ENCODE measurements at regions not wholly inside any gene's neighbourhood (a gene's known extent, or its start where the extent isn't known, plus 50 kb on each side); places are given as distances from the start of the nearest gene placed in this dataset.
A peak's percentile ranks its signal among the peaks of the same experiment; 100 is the strongest.

DNA sequence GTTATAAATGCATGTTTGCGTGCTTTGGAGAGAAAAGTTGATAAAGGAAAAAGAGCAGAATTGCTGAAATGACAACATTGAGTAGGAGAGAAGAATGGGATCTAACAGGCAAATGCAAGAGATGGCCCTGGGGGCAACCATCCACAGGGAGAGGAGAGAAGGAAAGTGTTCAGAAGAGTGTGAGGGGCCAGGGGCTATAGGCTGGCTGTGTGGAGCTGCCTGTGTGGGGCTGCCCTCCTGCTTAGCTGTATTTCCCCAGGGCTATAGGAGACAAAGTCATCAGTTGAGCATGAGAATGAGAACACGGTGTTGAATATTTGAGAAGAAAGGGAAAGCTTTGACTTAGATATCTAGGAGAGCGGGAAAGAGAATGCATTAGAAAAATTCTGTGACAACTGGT, 572.0 kb downstream of the SOX11 start:
- H3K27ac ChIP-seq: no peak overlapping the region
- no peaks in the 10 kb centered on the region for H3K27me3 ChIP-seq
- H3K4me1 ChIP-seq: no peaks in the 10 kb centered on the region
- H3K4me3 ChIP-seq: no peak overlapping the region
- no peaks in the 10 kb centered on the region for H3K36me3 ChIP-seq
- peaks cover 17% of the 10 kb centered on the region for H3K9me3 ChIP-seq
- no peak overlapping the region for H3K4me2 ChIP-seq
- TF ChIP-seq Cebpa-rat (IDR thresholded peaks at IDR 0.05): no peak
- H4K20me1 ChIP-seq: no peaks in the 10 kb centered on the region
- no peak overlapping the region for H3K9ac ChIP-seq

DNA sequence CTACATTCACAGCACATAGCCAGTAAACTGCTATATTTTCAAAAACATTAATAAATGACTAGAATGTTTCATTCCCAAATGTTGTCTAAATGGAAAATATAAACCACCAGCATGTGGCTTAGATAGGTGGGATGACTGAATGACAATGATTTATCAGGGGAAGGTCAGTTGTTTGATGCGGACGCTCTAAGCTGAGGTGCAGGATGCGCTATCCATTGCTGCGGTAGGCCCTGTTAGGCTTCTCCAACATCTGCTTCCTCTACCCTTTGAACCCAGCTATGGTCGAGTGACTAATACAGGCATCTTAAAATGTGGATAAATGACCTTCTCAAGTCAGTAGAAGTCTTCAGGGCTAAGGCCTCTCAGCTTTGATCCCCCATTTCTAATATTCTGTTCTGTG, 584.2 kb downstream of the CMPK2 start:
- Histone ChIP-seq H3K4me2 (no peak overlapping the region), H3K36me3 (no peaks in the 10 kb centered on the region), H3K4me3 (no peak overlapping the region), H3K27ac (no peak overlapping the region), H3K9ac (no peak overlapping the region), H4K20me1 (no peaks in the 10 kb centered on the region), H3K27me3 (no peaks in the 10 kb centered on the region), H3K4me1 (no peaks in the 10 kb centered on the region), H3K9me3 (no peaks in the 10 kb centered on the region)
- no peak for TF ChIP-seq Cebpa-rat (IDR thresholded peaks at IDR 0.05)

DNA sequence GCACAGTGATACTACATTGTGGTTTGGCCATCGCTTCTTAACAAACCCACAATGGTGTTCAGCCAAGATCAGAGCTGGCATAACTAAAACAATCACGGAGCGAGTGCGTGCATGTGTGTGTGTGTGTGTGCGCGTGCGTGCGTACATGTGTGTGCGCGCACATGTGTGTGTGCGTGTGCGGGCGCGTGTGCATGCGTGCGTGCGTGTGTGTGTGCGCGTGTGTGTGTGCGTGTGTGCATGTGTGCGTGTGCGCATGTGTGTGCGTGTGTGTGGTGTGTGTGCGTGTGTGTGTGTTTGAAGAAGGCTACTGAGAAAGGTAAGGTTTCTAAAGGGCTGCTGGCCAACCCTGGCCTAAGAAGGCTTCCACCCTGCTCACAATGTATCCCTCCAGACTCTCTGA, 582.4 kb downstream of the CMPK2 start:
- Histone ChIP-seq H4K20me1 (no peaks in the 10 kb centered on the region), H3K4me1 (no peaks in the 10 kb centered on the region), H3K9ac (no peak overlapping the region), H3K36me3 (no peaks in the 10 kb centered on the region), H3K27me3 (no peaks in the 10 kb centered on the region), H3K27ac (no peak overlapping the region), H3K9me3 (no peaks in the 10 kb centered on the region), H3K4me2 (no peak overlapping the region), H3K4me3 (no peak overlapping the region)
- no peak for TF ChIP-seq Cebpa-rat (IDR thresholded peaks at IDR 0.05)

DNA sequence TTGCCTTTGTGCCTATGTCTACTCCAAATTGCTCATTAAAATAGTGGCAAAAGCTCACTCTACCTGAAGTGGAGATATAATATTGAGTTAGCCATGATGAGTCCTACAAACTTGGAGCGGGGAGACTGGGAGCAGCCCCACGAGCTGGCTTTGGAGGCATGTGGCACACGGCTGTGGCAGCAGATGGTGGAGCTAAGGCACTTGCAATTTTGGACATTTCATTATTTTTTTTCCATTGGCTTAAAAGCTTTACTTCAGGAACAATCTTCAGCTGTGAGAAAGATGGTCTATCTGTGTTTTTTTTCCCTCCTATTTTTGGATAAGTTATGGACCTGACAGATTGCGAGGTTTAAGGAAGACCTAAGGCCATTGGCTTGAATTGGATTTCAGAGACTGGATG, 578.3 kb downstream of the CMPK2 start:
- H3K9me3 ChIP-seq: peaks cover 29% of the 10 kb centered on the region
- no peak overlapping the region for H3K9ac ChIP-seq
- no peaks in the 10 kb centered on the region for H3K27me3 ChIP-seq
- TF ChIP-seq Cebpa-rat (IDR thresholded peaks at IDR 0.05): no peak
- H3K4me3 ChIP-seq: no peak overlapping the region
- no peaks in the 10 kb centered on the region for H3K36me3 ChIP-seq
- H3K27ac ChIP-seq: no peak overlapping the region
- no peak overlapping the region for H3K4me2 ChIP-seq
- H3K4me1 ChIP-seq: peaks cover 28% of the 10 kb centered on the region
- H4K20me1 ChIP-seq: no peaks in the 10 kb centered on the region

DNA sequence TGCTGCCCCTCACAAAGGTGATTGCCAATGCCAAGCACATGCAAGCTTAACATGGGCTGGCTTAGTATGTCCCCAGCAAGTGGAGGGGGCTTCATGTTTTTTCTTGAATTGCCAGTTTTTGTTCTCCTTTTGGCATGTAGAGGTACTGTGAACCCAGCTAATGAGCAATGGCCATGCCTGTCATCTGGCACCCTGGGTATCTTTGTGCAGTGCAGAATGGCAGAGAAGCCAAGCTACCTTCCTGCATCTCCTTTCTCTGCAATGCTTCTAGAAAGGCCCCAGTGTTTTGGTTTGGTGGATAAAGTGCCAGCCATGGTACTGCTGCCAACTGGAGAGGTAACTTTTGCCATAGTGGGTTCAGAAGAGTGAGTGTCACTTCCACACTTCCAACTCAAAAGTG, 576.9 kb downstream of the CMPK2 start:
- H3K36me3 ChIP-seq: peaks cover 8% of the 10 kb centered on the region; the same call in 1 of the 2 replicates
- H4K20me1 ChIP-seq: no peaks in the 10 kb centered on the region
- no peak overlapping the region for H3K4me3 ChIP-seq
- H3K9me3 ChIP-seq: peaks cover 43% of the 10 kb centered on the region
- H3K4me1 ChIP-seq: peaks cover 28% of the 10 kb centered on the region
- H3K27ac ChIP-seq: no peak overlapping the region
- H3K27me3 ChIP-seq: no peaks in the 10 kb centered on the region
- no peak for TF ChIP-seq Cebpa-rat (IDR thresholded peaks at IDR 0.05)
- H3K9ac ChIP-seq: no peak overlapping the region
- H3K4me2 ChIP-seq: no peak overlapping the region

DNA sequence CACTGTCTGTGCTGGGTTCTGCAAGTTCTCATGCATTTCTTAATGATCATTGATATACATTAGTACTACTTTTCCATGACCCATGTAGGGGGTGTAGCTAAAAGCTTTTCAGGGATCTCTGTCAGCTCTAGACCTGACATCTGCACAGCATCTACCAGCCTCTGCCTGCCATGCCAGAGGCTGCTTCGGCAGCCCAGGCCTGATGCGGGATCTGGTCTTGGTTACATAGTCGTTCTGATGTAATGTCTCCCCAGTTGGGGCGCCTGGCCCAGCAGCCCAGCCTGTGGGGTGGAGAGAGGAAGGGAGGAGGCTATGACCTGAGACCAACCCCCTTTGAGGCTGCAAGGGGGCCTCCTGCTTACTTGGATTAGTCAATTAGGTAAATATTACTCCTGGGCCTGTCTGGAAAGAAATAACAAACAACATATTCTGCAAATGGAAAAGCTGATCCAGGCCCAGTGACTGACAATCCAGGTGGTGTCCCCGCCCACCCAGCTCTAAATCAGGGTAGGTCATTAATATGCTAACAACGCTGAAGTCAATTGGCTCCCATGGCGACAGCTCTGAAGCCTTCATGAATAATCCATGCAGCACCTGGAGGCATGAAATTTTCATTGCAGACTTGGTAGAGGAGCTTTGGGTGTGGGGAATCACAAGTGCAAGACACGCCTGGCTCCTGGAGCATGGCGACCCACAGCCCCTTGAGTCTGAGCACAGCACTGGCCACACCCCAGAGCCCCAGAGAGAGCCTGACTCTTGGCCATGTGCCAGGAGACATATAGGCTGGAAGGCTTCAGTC, 575.3 kb downstream of the CMPK2 start:
- H4K20me1 ChIP-seq: no peaks in the 10 kb centered on the region
- H3K4me3 ChIP-seq: peak overlapping the region; percentile 21; the same call in 1 of the 2 replicates
- TF ChIP-seq Cebpa-rat (IDR thresholded peaks at IDR 0.05): no peak
- H3K9me3 ChIP-seq: peaks cover 57% of the 10 kb centered on the region
- peak overlapping the region; percentile 43; the same call in 1 of the 2 replicates for H3K27ac ChIP-seq
- peaks cover 12% of the 10 kb centered on the region; the same call in 1 of the 2 replicates for H3K36me3 ChIP-seq
- H3K27me3 ChIP-seq: no peaks in the 10 kb centered on the region
- H3K4me1 ChIP-seq: peaks cover 28% of the 10 kb centered on the region
- H3K4me2 ChIP-seq: peak overlapping the region; percentile 62
- no peak overlapping the region for H3K9ac ChIP-seq

DNA sequence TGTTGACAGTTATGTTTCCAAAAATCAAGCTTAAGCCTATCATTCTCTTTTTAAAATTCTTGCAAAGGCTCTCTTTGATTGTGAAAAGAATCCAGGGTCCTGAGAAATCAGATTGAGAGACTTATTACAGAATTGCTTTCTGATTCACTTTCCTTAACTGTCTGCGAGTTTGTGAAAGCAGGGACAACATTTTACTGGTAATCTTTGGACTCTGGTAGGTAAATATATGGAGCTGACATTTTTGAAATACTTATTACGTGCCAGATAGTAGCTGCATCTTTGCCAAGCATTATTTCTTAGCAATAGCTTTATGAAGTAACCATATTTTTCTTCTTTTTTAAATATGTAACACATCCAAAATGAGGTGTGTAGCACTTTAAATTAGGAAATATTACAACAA, 570.9 kb downstream of the CMPK2 start:
- no peak overlapping the region for H3K9ac ChIP-seq
- H3K9me3 ChIP-seq: peaks cover 54% of the 10 kb centered on the region
- H3K4me2 ChIP-seq: no peak overlapping the region
- no peak overlapping the region for H3K4me3 ChIP-seq
- H3K4me1 ChIP-seq: peaks cover 40% of the 10 kb centered on the region
- no peak overlapping the region for H3K27ac ChIP-seq
- TF ChIP-seq Cebpa-rat (IDR thresholded peaks at IDR 0.05): no peak
- H4K20me1 ChIP-seq: no peaks in the 10 kb centered on the region
- H3K27me3 ChIP-seq: no peaks in the 10 kb centered on the region
- peaks cover 12% of the 10 kb centered on the region; the same call in 1 of the 2 replicates for H3K36me3 ChIP-seq

DNA sequence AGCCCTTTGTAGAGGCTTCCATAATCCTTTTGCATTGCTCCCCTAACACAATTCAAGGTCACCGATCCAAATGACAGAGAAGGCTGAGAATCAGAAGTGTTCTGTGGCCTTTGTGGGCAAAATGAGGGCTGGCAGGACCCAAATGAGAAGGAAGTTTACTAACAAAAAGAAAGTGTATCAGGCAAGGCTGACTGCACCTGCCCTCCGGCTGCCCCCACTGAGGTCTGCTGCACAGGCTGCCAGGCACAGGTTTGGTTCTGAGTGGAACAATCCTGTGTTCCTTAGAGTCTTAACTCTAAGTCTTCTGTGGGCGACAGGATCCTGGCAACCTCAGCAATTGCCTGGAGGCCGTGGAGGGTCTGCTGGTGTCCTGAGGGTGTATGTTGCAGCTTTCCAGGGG, 568.5 kb downstream of the CMPK2 start:
- H3K36me3 ChIP-seq: peaks cover 12% of the 10 kb centered on the region; the same call in 1 of the 2 replicates
- H3K9ac ChIP-seq: no peak overlapping the region
- no peak overlapping the region for H3K27ac ChIP-seq
- peaks cover 48% of the 10 kb centered on the region for H3K9me3 ChIP-seq
- no peak for TF ChIP-seq Cebpa-rat (IDR thresholded peaks at IDR 0.05)
- H3K4me1 ChIP-seq: peaks cover 18% of the 10 kb centered on the region
- H3K4me2 ChIP-seq: peak overlapping the region; percentile 44
- H3K27me3 ChIP-seq: no peaks in the 10 kb centered on the region
- no peaks in the 10 kb centered on the region for H4K20me1 ChIP-seq
- no peak overlapping the region for H3K4me3 ChIP-seq

DNA sequence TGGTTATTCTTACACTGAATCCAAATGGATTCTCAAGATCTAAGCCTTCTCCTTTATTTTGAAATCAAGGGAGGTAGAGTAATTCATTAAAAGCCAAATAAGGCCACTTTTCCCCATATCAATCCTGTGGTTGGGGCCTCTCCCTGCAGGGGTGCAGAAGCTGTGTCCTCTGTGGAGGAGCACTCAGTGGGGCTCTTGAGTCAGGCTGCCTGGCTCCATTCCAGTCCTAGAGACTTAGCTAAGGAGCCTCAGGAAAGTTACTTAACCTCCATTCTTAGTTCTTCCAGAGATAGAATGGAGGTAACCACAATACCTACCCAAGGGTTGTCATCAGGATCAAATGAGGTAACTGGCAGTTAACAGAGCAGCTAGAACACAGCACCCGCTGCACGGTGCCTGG, 564.3 kb downstream of the CMPK2 start:
- Histone ChIP-seq H3K4me1 (peaks cover 24% of the 10 kb centered on the region), H3K9ac (no peak overlapping the region), H3K27me3 (no peaks in the 10 kb centered on the region), H3K9me3 (peaks cover 14% of the 10 kb centered on the region), H3K4me3 (no peak overlapping the region), H4K20me1 (no peaks in the 10 kb centered on the region), H3K36me3 (no peaks in the 10 kb centered on the region), H3K27ac (no peak overlapping the region), H3K4me2 (no peak overlapping the region)
- TF ChIP-seq Cebpa-rat (IDR thresholded peaks at IDR 0.05): no peak

DNA sequence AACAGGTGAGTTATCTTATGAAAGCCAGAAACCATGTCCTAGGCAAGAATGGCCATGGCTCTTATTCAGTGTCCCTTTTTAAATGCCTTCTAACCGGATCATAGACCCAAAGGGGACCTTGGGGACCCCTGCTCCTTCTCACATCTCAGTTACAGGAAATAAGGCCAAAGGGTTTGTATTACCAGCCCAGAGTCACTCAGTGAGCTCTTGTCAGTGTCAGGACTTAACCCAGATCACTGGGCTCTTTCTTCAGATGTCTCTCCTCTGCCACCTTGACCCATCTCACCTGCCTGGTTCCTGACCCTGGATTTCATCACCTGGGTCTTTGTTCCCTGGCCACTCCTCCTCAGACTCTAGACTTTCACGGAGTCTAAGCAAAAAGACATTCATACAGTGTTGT, 556.7 kb downstream of the CMPK2 start:
- H3K27ac ChIP-seq: peak overlapping the region; percentile 10; the same call in 1 of the 2 replicates
- H3K27me3 ChIP-seq: no peaks in the 10 kb centered on the region
- H3K4me3 ChIP-seq: no peak overlapping the region
- no peaks in the 10 kb centered on the region for H3K36me3 ChIP-seq
- TF ChIP-seq Cebpa-rat (IDR thresholded peaks at IDR 0.05): no peak
- H4K20me1 ChIP-seq: no peaks in the 10 kb centered on the region
- peak overlapping the region; percentile 96 for H3K4me2 ChIP-seq
- no peak overlapping the region; the same call in 1 of the 2 replicates for H3K9ac ChIP-seq
- H3K4me1 ChIP-seq: peaks cover 55% of the 10 kb centered on the region
- H3K9me3 ChIP-seq: peaks cover 5% of the 10 kb centered on the region; the same call in 1 of the 2 replicates

All from BLaER1 (cell line).